HG03108 (cell line): ENCODE measurements at regions not wholly inside any gene's neighbourhood (a gene's known extent, or its start where the extent isn't known, plus 50 kb on each side); places are given as distances from the start of the nearest gene placed in this dataset.
"Not testable (repeated sequence)": the region's sequence is repeated elsewhere in the genome, so short reads cannot be mapped to it uniquely, and the experiment has no call there.

ENCODE experiments used
- ATAC-seq: cut with Tn5 transposase; IDR thresholded peaks from one replicate; pipeline ENCODE4 v1.9.1; 2021; ENCODE audit warnings: moderate library complexity; ENCODE audit not compliant: unreplicated experiment

DNA sequence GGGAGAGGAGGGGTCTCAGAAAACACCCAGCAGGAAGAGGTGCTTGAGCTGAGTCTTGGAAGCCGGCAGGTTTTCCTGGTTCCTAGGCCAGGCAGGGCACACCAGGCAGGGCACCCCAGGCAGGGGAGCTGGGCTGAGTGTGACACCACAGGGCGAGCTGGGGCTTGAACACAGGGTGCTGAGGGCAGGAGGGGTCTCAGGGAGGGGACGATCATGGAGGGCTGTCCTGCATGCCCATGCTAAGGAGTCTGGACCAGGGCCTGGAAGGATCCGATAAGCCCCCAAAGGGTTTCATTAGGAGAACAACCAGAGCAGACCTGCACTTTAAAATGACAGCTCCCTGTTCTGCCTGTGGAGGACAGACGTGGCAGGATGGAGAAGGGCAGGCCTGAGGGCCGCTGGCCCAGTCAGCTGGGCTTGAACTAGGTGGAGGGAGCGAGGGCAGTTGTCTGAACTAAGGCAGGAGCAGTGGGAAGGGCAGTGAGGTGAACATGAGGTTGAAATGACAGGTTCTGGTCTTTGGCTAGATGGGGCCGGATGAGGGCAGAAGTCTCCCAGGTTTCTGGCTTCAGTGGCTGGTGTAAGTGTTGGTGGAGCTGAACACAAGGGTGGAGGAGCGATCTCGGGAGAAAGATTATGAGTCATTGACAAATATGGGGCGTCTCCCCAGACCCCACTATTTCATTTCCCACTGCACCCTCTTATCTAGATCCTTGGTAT is 171.0 kb upstream of the PZP start:
- no peak for ATAC-seq

DNA sequence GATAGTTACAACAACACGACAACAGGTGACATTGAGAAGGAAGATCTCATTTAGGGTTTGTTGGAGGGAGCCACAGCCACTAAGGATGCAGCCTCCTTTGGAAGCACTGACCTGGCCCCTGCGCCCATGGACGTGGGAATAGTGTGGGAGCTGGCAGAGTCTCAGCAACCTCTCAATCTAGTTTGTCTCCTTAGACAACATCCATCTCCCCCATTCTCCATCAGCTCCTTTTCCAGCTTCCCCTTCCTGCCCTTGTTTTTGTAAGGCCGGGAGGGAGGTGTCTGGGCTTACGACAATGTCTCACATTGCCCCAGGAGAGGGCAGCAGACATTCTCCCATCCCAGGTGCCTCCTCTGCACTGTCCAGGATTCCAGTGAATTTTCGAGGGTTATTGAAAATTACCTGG is 170.2 kb upstream of the PZP start:
- ATAC-seq: no peak

DNA sequence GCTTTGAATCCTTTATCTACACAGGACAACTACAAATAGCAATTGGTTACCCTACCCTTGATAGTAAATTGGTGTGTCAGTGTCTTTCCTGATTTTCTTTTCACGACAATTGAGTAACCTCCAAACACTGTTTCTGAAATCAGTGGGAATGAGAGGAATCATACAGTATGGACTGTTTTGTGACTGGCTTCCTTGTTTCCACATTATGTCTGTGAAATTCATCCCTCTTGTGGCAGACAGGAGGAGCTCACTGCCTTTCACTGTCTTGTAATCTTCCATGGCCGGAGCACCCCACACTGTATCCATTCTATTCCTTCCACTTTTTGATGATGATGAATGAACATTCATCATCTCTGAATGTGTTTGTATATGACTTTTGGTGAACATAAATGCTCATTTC is 164.0 kb upstream of the PZP start:
- no peak for ATAC-seq

DNA sequence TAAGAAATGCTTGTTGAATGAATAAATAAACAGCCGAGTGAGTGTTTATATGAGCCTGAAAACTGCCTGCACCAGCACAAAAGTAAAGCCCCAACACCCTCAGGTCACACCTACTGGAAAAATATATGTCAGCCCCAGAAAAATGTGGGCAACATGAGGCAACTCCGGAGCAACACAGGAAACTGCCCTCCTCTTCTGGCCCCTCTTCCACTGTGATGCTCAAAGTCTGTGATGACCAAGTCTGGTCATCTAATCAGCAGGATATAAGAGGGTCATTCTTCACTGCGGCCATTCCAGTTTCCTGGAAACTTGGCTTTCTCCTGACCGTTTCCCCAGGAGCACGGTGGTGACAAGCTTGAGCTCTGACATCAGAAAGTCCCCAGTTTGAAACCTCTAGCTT is 159.6 kb upstream of the PZP start:
- no peak for ATAC-seq

DNA sequence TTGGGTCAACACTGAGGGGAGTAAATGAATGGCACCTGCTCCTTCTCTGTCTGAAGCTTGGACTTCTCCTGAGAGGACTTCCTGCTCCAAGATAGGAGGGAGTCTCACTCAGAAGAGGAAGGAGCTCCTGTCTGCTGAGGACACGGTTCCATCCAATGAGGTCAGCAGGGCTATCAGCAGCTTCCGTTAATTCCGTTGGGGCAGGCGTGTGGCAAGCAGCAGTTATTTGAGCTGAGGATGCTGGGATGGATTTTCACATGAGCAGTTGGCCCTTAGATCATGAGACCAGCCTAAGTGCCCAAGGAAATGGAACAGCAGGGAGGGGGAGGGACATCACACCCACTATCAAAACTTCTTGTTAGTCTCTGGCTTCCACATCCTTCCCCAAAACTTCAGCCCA is 159.0 kb upstream of the PZP start:
- ATAC-seq: no peak

DNA sequence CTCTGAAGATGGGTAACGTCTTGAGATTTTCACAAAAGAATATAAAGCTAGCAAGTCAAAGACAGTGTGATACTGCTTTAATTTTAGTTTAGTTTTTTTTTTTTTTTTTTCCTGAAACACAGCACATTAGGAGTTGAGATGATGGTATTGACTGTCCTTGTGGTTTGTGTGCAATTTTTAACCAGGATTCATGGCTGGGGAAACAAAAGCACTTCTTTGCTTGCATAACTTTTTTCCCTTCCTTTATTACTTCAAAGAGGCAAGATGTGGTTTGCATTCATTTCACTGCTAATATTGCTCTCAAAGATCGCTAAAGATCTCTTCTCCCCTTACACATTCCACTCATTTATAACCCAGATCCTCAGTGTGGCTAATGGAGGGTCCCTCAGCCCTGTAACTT is 157.1 kb upstream of the PZP start:
- ATAC-seq: no peak

DNA sequence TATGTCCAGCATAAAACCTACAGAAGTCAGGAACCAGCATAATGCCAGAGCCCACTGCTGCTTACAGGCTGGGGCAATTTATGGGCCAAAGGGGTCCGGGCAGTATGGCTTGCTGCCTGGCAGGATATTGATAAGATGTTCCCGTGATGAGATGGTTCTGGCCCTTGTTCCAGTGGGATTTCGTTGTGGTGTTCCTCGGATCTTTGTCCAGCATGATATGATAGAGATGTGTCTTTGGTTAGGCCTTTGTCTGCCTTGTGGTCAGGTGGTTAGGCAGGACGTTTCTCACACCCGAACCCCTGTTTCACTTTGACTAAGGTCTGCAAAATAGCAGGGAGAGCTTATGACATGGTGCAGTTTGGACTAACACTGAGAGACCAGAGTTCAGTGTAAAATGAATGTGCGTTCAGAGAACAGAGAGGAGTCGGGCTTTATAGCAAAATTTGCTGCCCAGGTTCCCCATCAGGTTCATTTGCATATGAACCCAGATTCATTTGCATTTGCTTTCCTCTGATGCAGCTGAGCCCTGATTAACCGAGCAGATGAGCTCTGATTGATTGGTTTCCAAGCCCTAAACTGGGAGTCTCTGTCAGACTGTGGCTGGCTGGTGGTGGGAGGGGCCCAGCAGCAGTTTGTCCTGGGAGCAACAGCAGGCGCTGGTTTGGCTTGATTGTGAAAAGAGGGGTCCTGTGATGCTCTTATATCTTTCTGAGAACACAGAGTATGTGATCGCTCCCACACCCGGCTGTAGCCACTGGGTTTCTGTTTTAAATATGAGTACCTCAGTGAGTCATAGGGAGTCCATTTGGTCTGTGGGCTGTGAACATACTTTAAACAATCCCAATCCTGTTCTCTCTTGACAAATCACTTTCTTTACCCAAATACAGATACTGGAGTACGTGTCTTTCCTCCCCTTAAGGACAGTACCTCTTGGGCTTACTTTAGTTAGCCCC is 156.3 kb upstream of the PZP start:
- ATAC-seq: peak; percentile 80

DNA sequence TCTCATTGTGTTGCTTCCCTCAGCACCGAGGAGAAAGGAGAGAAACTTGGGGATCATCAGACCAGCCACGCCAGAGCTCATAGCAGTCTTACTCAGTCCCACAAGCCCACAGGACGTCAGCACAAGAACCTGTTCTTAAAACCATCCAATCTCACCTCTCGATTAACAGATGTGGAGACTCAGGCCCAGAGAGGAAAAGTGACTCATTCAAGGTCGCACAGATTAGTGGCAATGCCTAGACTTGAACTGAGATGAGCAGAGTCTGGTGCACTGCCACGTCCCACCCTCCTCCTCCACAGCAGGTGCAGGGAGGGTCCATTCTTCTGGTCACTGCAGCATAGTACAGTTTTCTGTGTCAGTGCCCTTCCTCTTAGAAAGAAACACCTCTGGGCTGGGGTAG is 154.9 kb upstream of the PZP start:
- no peak for ATAC-seq

DNA sequence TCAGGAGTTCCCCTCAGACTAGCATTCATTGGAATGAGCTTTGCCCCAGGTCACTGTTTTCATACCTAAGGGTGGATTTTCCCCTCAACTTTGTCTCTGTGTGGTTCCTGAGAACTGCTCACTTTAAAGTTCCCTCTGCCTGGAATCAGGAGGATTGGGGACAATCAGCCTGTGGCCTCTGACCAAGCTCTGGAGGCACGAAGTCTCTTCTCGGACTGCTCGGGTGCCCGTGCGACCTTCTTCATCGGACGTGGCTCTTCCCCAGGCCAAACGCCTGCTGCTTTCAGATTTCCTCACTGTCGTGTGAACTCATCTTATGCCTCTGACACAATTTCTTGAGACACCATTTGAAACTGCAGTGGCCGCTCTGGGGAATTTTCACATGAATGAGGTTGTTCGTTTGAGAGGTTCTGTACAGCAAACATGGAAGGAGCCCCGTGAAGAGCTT is 153.7 kb upstream of the PZP start:
- ATAC-seq: no peak

DNA sequence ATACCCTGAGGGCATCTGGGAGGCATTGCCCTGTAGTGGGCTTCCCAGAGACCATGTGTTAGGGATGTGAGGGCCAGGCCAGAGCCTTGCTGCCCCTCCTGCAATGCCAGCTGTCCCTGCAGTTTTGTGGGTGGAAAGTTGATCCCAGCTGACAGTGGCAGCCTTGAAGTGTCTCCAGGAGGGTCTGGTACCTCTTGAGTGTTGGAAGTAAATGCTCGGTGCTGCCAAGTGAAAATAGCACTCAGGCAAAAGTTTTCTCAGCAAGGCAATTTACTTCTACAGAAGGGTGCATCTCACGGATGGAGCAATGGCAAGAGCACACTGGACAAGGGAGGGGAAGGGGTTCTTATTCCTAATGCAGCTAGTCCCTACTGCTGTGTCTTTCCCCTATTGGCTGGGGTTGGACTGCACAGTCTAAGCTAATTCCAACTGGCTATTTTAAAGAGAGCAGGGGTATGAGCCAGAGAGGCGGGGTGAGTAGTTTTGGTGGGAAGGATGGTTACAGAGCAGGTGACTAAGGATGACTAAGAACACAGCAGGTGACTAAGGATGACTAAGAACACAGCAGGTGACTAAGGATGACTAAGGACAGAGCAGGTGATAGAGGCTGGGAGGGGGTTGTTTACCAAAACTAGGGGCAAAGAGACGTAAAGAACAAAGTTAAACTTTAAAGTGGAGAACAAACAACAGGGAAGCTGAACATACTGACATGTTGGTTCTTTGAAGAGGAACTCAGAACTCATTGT is 146.0 kb upstream of the PZP start:
- not testable (repeated sequence) for ATAC-seq

DNA sequence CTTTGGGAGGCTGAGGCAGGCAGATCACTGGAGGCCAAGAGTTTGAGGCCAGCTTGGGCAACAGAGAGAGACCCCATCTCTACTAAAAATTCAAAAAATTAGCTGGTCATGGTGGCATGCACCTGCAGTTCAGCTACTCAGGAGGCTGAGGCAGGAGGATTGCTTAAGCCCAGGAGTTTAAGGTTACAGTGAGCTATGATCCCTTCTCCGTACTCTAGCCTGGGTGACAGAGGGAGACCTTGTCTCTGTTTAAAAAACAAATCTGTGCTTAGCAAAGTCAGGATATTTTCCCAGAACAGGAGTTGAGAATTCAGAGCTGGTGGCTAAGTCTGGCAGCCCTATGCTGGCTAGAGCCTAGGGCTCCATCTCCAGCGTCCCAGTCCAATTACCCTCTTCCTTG is 142.9 kb upstream of the PZP start:
- ATAC-seq: no peak

DNA sequence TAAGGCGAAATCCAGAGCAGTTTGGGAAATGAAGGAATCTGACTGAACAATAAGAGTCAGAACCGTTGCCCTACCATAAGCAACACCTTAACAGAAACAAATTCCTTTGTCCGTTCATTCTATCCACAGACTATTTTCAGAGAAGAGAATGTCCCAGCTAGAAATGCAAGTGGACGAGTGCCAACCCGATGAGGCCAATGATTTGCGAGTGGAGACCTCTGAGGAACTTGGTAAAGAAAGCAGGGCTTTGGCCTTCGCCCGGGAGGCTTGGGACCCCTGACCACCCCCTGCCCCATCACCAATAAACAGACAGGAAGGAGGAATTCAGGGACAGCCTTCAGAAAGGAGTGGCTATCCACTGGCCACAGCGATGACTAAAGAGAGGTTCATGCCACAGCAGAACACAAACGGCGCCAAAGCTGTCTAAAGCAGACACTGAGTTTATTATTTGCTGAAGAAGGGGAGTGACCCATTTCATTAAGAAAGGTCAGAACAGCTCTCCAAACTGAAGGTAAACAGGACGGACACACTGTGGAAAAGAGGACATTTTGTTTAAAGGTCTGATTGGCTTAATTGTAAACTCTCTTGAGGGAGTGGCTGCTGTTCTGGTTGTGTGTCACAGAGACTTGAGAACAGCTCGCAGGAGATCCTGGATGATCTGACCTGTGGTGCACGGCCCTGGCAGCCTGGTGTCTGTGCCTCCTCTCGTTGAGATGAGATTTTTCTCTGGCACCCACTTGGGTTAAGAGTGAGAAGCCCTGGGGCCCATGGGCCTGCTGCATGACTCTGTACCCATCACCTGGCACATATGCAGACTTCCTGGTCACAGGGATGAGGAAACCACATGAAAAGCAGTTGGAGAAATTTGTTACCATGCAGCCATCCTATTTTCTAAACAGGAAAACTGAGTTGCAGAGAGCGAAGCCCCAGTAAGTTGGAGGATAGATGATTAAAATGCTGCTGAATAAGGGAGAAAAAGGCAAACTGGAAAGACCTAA is 142.0 kb upstream of the PZP start:
- ATAC-seq: no peak

DNA sequence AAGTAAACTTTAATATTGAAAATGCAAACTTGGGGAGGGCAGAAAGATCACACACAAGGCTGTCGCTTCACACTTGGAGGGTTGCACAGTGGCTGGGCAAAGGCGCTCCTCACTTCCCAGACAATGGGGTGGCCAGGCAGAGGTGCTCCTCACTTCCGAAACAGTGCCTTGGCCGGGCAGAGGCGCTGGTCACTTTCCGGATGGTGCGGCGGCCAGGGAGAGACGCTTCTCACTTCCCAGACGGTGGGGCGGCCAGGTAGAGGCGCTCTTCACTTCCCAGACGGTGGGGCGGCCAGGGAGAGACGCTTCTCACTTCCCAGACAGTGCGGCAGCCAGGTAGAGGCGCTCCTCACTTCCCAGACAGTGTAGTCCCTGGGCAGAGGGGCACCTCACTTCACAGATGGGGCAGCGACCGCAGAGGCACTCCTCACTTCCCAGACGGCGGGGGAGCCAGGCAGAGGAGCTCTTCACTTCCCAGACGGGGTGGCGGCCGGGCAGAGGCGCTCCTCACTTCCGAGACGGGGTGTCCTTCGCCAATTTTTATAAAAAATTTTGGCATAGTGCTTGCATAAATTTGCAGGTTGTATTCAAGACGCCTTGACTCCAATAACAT is 140.8 kb upstream of the PZP start:
- no peak for ATAC-seq

DNA sequence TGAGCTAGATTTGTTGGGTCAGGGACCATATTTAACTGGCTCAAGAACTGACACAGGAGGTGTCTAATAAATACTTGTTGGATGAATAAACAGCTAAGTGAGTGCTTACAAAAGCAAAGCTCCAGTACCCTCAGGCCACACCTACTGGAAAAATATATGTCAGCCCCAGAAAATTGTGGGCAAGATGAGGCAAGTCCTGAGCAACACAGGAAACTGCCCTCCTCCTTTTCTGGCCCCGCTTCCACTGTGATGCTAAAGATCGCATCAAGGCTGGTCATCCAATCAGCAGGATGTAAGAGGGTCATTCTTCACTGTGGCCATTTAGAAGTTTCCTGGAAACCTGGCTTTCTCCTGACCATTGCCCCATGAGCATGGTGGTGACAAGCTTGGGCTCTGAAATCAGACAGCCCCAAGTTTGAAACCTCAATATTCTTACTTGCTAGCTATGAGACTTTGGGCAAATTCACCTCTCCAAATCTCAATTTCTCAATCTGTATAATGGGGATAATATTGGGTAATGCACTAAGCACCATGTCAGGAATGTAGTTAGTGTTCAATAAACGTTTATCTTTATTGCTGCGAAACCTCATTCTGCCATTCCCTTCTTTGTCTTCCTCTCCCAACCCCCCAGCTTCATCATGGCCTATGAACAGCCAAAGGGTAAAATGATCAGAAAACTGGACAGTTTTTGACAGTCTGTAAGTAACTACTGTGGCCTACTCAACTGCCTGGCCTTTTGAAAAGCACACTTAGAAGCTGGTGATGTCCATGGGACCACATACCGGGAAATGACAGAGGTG is 139.3 kb upstream of the PZP start:
- no peak for ATAC-seq

DNA sequence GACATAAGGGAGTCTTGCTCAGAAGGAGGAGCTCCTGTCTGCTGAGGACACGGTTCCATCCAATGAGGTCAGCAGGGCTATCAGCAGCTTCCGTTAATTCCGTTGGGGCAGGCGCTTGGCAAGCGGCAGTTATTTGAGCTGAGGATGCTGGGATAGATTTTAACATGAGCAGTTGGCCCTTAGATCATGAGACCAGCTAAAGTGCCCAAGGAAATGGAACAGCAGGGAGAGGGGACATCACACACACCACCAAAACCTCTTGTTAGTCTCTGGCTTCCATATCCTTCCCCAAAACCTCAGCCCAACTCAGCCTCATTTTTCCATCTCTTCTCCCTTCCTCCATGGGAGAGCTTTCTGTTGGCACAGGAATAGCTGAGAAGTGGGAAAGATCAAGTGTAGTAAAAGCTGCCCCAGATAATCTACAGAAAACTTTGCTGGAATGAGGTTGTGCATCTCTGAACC is 138.7 kb upstream of the PZP start:
- no peak for ATAC-seq

DNA sequence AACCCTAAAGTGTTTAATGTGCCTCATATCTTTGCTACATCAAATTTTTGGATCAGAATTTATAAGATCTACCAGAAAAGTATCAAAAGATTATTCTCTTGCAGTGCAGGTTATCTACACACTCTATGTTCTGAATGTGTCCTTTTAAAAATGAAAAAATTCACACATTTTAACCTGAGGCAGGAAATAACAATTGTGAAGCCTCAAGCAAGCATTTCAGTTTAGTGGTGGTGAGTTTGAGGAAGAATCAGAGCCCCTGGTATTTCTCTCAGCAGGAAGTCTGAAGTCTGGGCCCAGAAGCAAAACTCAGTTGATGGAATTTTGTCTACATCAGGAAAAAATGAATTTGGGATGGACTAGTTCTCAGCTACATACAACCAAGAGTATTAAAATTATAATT is 137.0 kb upstream of the PZP start:
- ATAC-seq: no peak

DNA sequence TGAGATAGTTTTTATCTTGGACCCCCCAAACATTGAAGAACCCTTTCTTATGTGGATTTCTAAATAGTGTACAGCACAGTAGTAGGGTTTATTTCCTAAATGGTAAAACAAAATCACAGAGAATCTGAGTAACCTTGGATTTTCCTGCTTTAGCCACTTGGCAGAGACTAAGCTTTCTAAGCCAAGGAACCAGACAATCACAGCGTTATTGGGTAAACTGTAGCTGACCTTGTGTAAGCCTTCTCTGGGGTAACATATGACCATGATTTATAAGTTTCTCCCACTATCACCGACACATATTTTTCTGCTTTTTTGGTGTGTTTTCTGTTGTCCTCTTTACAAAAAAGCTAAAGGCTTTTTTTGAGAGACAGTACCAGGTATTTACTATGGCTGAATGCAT is 136.3 kb upstream of the PZP start:
- ATAC-seq: no peak

DNA sequence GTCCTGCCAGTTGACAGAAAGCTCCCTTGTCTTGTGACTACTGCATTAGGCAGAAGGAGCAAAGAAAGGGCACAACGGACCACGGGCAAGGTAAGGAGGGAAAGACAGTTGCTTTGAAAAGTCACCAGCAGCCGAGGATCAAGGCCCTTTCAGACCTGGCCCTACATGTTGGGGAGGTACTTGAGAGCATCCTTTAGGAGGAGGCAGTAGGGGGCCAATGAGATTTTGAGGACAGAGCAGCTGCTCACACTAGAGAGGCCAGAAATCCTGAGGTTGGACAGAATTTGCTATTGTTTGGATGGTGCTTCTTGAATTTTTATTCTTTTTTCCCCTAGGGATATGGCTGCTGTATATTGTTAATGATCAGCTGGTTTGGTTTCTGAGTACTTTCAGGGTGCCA is 135.5 kb upstream of the PZP start:
- ATAC-seq: no peak
